NCI-H1436 treated with DMSO at 0.1 percent for 48 hours (cell line): ENCODE measurements at regions not wholly inside any gene's neighbourhood (a gene's known extent, or its start where the extent isn't known, plus 50 kb on each side); places are given as distances from the start of the nearest gene placed in this dataset.

Experiments
- DNase-seq: peaks from one replicate; lab custom pipeline; 2025; lab: John Stamatoyannopoulos, UW

- no peak for DNase-seq
Measured at GRCh38 chr4:125062115-125063050, 252.4 kb upstream of the FAT4 start.

- DNase-seq: no peak
Measured at GRCh38 chr4:125060376-125060775, 254.4 kb upstream of the FAT4 start.

GRCh38 chr4:125049711-125050110, 265.0 kb upstream of the FAT4 start:
- no peak for DNase-seq

GRCh38 chr4:125045311-125045710, 269.4 kb upstream of the FAT4 start:
- no peak for DNase-seq

GRCh38 chr4:125044886-125045285, 269.9 kb upstream of the FAT4 start:
- no peak for DNase-seq

GRCh38 chr4:125043486-125043885, 271.3 kb upstream of the FAT4 start:
- DNase-seq: no peak

- DNase-seq: no peak
Measured at GRCh38 chr4:125042041-125042440, 272.7 kb upstream of the FAT4 start.

- DNase-seq: no peak
Measured at GRCh38 chr4:125041372-125041930, 273.3 kb upstream of the FAT4 start.

- DNase-seq: no peak
Measured at GRCh38 chr4:125039550-125039949, 275.2 kb upstream of the FAT4 start.

- no peak for DNase-seq
Measured at GRCh38 chr4:125022855-125023501, 291.8 kb upstream of the FAT4 start.

- no peak for DNase-seq
Measured at GRCh38 chr4:125021189-125021588, 293.6 kb upstream of the FAT4 start.

- DNase-seq: no peak
Measured at GRCh38 chr4:125020089-125021034, 294.4 kb upstream of the FAT4 start.

- no peak for DNase-seq
Measured at GRCh38 chr4:125016892-125017299, 297.9 kb upstream of the FAT4 start.

GRCh38 chr4:125013891-125014290, 300.9 kb upstream of the FAT4 start:
- no peak for DNase-seq

GRCh38 chr4:125011646-125012045, 299.1 kb upstream of the ANKRD50 start:
- DNase-seq: no peak

GRCh38 chr4:125010796-125011503, 298.4 kb upstream of the ANKRD50 start:
- DNase-seq: no peak

- DNase-seq: no peak
Measured at GRCh38 chr4:125008676-125009075, 296.1 kb upstream of the ANKRD50 start.

- DNase-seq: no peak
Measured at GRCh38 chr4:125004676-125005075, 292.1 kb upstream of the ANKRD50 start.

- DNase-seq: no peak
Measured at GRCh38 chr4:125003840-125004239, 291.3 kb upstream of the ANKRD50 start.

GRCh38 chr4:124997991-124998390, 285.5 kb upstream of the ANKRD50 start:
- no peak for DNase-seq

GRCh38 chr4:124997124-124997523, 284.6 kb upstream of the ANKRD50 start:
- no peak for DNase-seq
